K562 (cell line): ENCODE measurements at regions not wholly inside any gene's neighbourhood (a gene's known extent, or its start where the extent isn't known, plus 50 kb on each side); places are given as distances from the start of the nearest gene placed in this dataset.

Experiments
- ATAC-seq: fragments of 200-7000 bp; cut with Tn5 transposase; 3 replicates; pipeline ENCODE4 v1.9.1; 2020; ENCODE audit warnings: moderate library complexity
- BruUV-seq: library from RNA; stranded (reverse); fragments of 400-500 nt; replicated peaks from 2 replicates; lab custom pipeline; 2021; lab: Mats Ljungman, UMichigan
- CTCF ChIA-PET: fragments of 300-600 bp; formaldehyde crosslinking; extraction: SDS; loops from one replicate; lab custom pipeline; 2021; ENCODE audit warnings: low intra/inter-chr PET ratio; lab: Yijun Ruan, JAX
- POLR2A ChIA-PET: fragments of 300-600, 350-650 bp; sonication (Branson Sonifier 250); formaldehyde crosslinking; extraction: SDS; loops from one replicate; lab custom pipeline; 2021; ENCODE audit warnings: antibody characterized with exemption, inconsistent platforms; lab: Yijun Ruan, JAX
- DNase-seq, 4 experiments: peaks; one replicate each; pipeline versions ENCODE4 v3.0.0 to v3.0.0-alpha.2; 2011 to 2018; ENCODE audit warnings: low spot score in 3 of 4, mixed read lengths in 3 of 4; ENCODE audit errors: extremely low read depth in 1 of 4
- FAIRE-seq: peaks from 2 replicates; lab custom pipeline; 2011; peaks lifted over from hg19 to GRCh38; lab: Jason Lieb, UNC
- H2AFZ ChIP-seq: 2 replicates; pipeline ENCODE4 v1.6.0; 2011; ENCODE audit warnings: low read depth, low read length, control low read depth, inconsistent platforms
- H3K27ac ChIP-seq: fragments of 200-600 bp; 3 replicates; pipeline ENCODE4 v1.8.0; 2011; ENCODE audit warnings: low read depth, mild to moderate bottlenecking, control low read depth, inconsistent platforms, low read length, moderate library complexity, mixed read lengths; ENCODE audit errors: extremely low read depth
- H3K27me3 ChIP-seq, 2 experiments: fragments of 300-600 bp in 1 of 2; 2 replicates in 1 of 2; 3 replicates in 1 of 2; pipeline versions ENCODE4 v1.6.0 to v1.8.0; 2011; ENCODE audit warnings: inconsistent platforms in 2 of 2, low read length in 2 of 2, mild to moderate bottlenecking in 1 of 2, mixed read lengths in 1 of 2, moderate library complexity in 1 of 2; ENCODE audit not compliant: control insufficient read depth in 2 of 2, insufficient read depth in 2 of 2
- H3K36me3 ChIP-seq: fragments of 300-600 bp; 3 replicates; pipeline ENCODE4 v1.8.0; 2011; ENCODE audit warnings: mild to moderate bottlenecking, low read length, inconsistent platforms; ENCODE audit not compliant: control insufficient read depth, insufficient read depth
- H3K4me1 ChIP-seq, 2 experiments: fragments of 200-600 bp in 1 of 2; replicated peaks in 1 of 2; 2 replicates in 1 of 2; 3 replicates in 1 of 2; pipeline versions ENCODE4 v1.5.1 to v1.8.0; 2011; ENCODE audit warnings: inconsistent platforms in 2 of 2, low read length in 2 of 2, mild to moderate bottlenecking in 1 of 2, mixed read lengths in 1 of 2, moderate library complexity in 1 of 2; ENCODE audit not compliant: control insufficient read depth in 2 of 2, insufficient read depth in 2 of 2
- H3K4me2 ChIP-seq: 2 replicates; pipeline ENCODE4 v1.6.1; 2011; ENCODE audit warnings: low read length, control low read depth, inconsistent platforms, mixed read lengths; ENCODE audit not compliant: insufficient read depth
- H3K4me3 ChIP-seq: fragments of 200-600 bp; sonication (generic), shearing (Covaris generic); 2 replicates; pipeline ENCODE4 v1.5.1; 2016; ENCODE audit warnings: control low read depth, inconsistent platforms
- H3K79me2 ChIP-seq: fragments of 200-600 bp; 3 replicates; pipeline ENCODE4 v1.8.0; 2011; ENCODE audit warnings: low read length, inconsistent platforms; ENCODE audit not compliant: control insufficient read depth, insufficient read depth
- H3K9ac ChIP-seq, 2 experiments: 2 replicates each; pipeline versions ENCODE4 v1.6.0 to v1.6.1; 2011; ENCODE audit warnings: low read depth in 2 of 2, low read length in 2 of 2, control low read depth in 1 of 2, inconsistent platforms in 1 of 2, mild to moderate bottlenecking in 1 of 2, mixed read lengths in 1 of 2; ENCODE audit not compliant: insufficient read depth in 1 of 2
- H3K9me1 ChIP-seq: one replicate; pipeline ENCODE4 v1.6.0; 2011; ENCODE audit warnings: inconsistent platforms, mild to moderate bottlenecking, low read length, moderate library complexity; ENCODE audit not compliant: control insufficient read depth, insufficient read depth
- H3K9me3 ChIP-seq: replicated peaks from 2 replicates; pipeline ENCODE4 v1.5.1; 2011; ENCODE audit warnings: low read depth, low read length, inconsistent platforms; ENCODE audit not compliant: control insufficient read depth, insufficient read depth
- H4K20me1 ChIP-seq: replicated peaks from 2 replicates; pipeline ENCODE4 v1.6.1; 2011; ENCODE audit warnings: low read length, inconsistent platforms, mixed read lengths; ENCODE audit not compliant: control insufficient read depth, insufficient read depth
- CHD2 ChIP-seq: IDR thresholded peaks from 2 replicates; pipeline ENCODE4 v1.6.1; 2011; ENCODE audit warnings: low read depth, low read length
- E2F1 ChIP-seq: sonication (generic); formaldehyde crosslinking; IDR thresholded peaks from 2 replicates; pipeline ENCODE4 v1.8.1; 2023; ENCODE audit warnings: mild to moderate bottlenecking, missing genetic modification reagents, moderate library complexity
- EP300 ChIP-seq: IDR thresholded peaks from 2 replicates; pipeline ENCODE4 v1.6.1; 2012; ENCODE audit warnings: low read length, improper control_type of control experiment
- FOXJ2 ChIP-seq: fragments of 200-800 bp; sonication (Bioruptor generic); IDR thresholded peaks from 2 replicates; pipeline ENCODE4 v1.6.1; 2016; ENCODE audit warnings: missing genetic modification characterization, missing compliant biosample characterization
- FOXP4 ChIP-seq: sonication (generic); formaldehyde crosslinking; IDR thresholded peaks from 2 replicates; pipeline ENCODE4 v1.8.0; 2022; ENCODE audit warnings: mild to moderate bottlenecking, missing genetic modification reagents, borderline replicate concordance
- HOXB6 ChIP-seq: fragments of 250-450 bp; sonication (Bioruptor Pico); IDR thresholded peaks from 2 replicates; pipeline ENCODE4 v1.5.1; 2022; ENCODE audit warnings: mild to moderate bottlenecking, borderline replicate concordance
- KAT7 ChIP-seq: sonication (generic); formaldehyde crosslinking; IDR thresholded peaks from 2 replicates; pipeline ENCODE4 v1.8.0; 2022; ENCODE audit warnings: missing genetic modification reagents, mild to moderate bottlenecking, borderline replicate concordance
- MLLT1 ChIP-seq, 2 experiments: fragments of 450-650 bp; IDR thresholded peaks; 2 replicates each; pipeline ENCODE4 v1.6.1; 2016
- MTA3 ChIP-seq: fragments of 450-650 bp; formaldehyde crosslinking; IDR thresholded peaks from 2 replicates; pipeline ENCODE4 v1.6.1; 2017; ENCODE audit warnings: mild to moderate bottlenecking, borderline replicate concordance
- NR3C1 ChIP-seq: sonication (generic); formaldehyde crosslinking; IDR thresholded peaks from 2 replicates; pipeline ENCODE4 v1.8.1; 2022; ENCODE audit warnings: missing genetic modification reagents
- RBM22 ChIP-seq: fragments of 200-400 bp; formaldehyde crosslinking; IDR thresholded peaks from 2 replicates; pipeline ENCODE4 v1.6.1; 2018; ENCODE audit warnings: low read length, low read depth; ENCODE audit not compliant: poor library complexity, severe bottlenecking
- SMAD4 ChIP-seq: fragments of 250-450 bp; sonication (Bioruptor Pico); conservative IDR thresholded peaks from 2 replicates; pipeline ENCODE4 v1.8.0; 2021; ENCODE audit warnings: inconsistent platforms, mild to moderate bottlenecking, moderate library complexity
- SOX6 ChIP-seq: fragments of 450-650 bp; IDR thresholded peaks from 2 replicates; pipeline ENCODE4 v1.6.1; 2014; ENCODE audit warnings: mild to moderate bottlenecking
- ZMIZ1 ChIP-seq, 2 experiments: fragments of 150-350 bp in 1 of 2; IDR thresholded peaks; 2 replicates each; pipeline ENCODE4 v1.6.1; 2012 to 2016; ENCODE audit warnings: low read depth in 2 of 2, low read length in 2 of 2, mild to moderate bottlenecking in 1 of 2, moderate library complexity in 1 of 2
- WGBS: fragments of 100-300 bp; shearing (Covaris generic); methylation state at CpG from one replicate; pipeline ENCODE4 v1.1.6; 2016; ENCODE audit warnings: low coverage, mixed read lengths; ENCODE audit not compliant: insufficient coverage; ENCODE audit errors: missing lambda C conversion rate; 5-methylcytosine and 5-hydroxymethylcytosine counted together
- in situ Hi-C: fragments of 300-500 bp; cut with MboI; formaldehyde crosslinking; loops from 4 replicates; pipeline ENCODE4 v1.15.0; 2018; ENCODE audit warnings: inconsistent platforms, mixed read lengths
- intact Hi-C: fragments of 100-400 bp; cut with micrococcal nuclease; formaldehyde crosslinking; loops from 2 replicates; pipeline ENCODE4 v1.14.2; 2022

GRCh38 chr13:44267203-44267602 lies 106.4 kb upstream of the SERP2 start:
- H3K79me2 ChIP-seq = no peaks in the 10 kb centered on the region
- intact Hi-C loops = no loop called here
- DNase-seq (no peak), ATAC-seq (no peak), FAIRE-seq (no peak)
- no peak overlapping the region for H3K4me3 ChIP-seq
- H2AFZ ChIP-seq = no peak overlapping the region
- no peak overlapping the region for H3K9ac ChIP-seq
- ChIA-PET POLR2A (no interaction called here), CTCF (no interaction called here)
- peaks cover 0 to 14% of the 10 kb centered on the region in 2 experiments; a peak in 4 of 5 replicates for H3K4me1 ChIP-seq
- no peaks in the 10 kb centered on the region for H4K20me1 ChIP-seq
- BruUV-seq = no TSS peak
- H3K27ac ChIP-seq = no peak overlapping the region
- no peaks in the 10 kb centered on the region for H3K9me1 ChIP-seq
- in situ Hi-C loops = no loop called here
- no peaks in the 10 kb centered on the region; a peak in 1 of 5 replicates for H3K27me3 ChIP-seq
- no peak for TF ChIP-seq ZMIZ1 (IDR thresholded peaks at IDR 0.05; ENCODE audit: low read depth in 2 of 2, low read length in 2 of 2)
- no peak for TF ChIP-seq RBM22
- no peak for TF ChIP-seq EP300
- no peak for TF ChIP-seq CHD2
- TF ChIP-seq NR3C1 (CRISPR knock-in tag) = no peak
- no peak for TF ChIP-seq HOXB6 (CRISPR knock-in tag)
- no peak for TF ChIP-seq FOXJ2
- TF ChIP-seq MTA3 = no peak
- no peak for TF ChIP-seq MLLT1 (IDR thresholded peaks at IDR 0.05)
- TF ChIP-seq FOXP4 (CRISPR knock-in tag) = no peak
- TF ChIP-seq SOX6 = no peak
- TF ChIP-seq KAT7 (CRISPR knock-in tag) = no peak
- TF ChIP-seq E2F1 (CRISPR knock-in tag) = no peak
- no peak for TF ChIP-seq SMAD4
- no peaks in the 10 kb centered on the region for H3K9me3 ChIP-seq
- no peaks in the 10 kb centered on the region for H3K36me3 ChIP-seq
- WGBS = no CpG with 5 or more reads among the region's 1 CpG
- no peak overlapping the region for H3K4me2 ChIP-seq
